Stomach (tissue), 4 donors: ENCODE measurements at regions not wholly inside any gene's neighbourhood (a gene's known extent, or its start where the extent isn't known, plus 50 kb on each side); places are given as distances from the start of the nearest gene placed in this dataset.

Experiments used
- POLR2AphosphoS5 ChIP-seq, 3 donors: sonication (generic); formaldehyde crosslinking; IDR thresholded peaks; one replicate each; pipeline ENCODE4 v1.6.1; 2016; ENCODE audit warnings: antibody characterized with exemption in 3 of 3
- TF ChIP-seq, protein P1 (sequence below), 7 experiments: fragments of 450-650 bp in 4 of 7; fragments of 200-600 bp in 3 of 7; sonication (generic) in 3 of 7; IDR thresholded peaks; one replicate each; pipeline ENCODE4 v1.5.1; 2016 to 2019; ENCODE audit warnings: antibody characterized with exemption in 7 of 7, control low read depth in 2 of 7, mild to moderate bottlenecking in 1 of 7

DNA sequence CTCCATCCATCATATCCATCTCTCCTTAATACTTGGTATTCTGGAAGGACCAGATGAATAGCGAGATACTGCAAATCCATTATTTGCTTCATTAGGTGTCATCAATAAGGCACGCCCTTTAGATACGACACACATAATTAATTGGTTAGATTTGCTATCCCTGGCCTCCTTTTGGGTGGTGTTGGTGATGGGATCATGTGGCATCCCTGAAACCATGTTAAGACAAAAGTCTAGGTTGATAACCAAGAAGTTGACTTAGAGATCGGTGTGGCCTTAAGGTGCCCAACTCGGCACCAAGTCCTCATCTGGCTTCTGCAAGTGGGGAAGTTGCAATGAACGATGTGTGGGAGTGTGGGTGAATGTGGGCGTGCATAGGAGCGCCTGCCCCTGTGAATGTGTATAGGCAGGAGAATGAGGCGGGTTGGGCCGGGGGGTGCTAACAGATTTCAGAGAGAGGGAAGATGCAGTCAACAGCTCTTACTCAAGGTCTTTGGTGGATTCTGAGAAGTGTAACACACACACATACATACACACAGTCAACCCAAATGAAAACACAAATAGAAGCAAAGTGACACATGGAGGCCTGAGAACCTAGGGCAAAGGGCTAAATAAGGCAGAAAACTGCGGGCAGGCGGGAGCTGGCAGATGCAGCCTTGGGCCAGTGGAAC, 415.7 kb upstream of the ESRRG start:
- TF ChIP-seq, protein P1, sequence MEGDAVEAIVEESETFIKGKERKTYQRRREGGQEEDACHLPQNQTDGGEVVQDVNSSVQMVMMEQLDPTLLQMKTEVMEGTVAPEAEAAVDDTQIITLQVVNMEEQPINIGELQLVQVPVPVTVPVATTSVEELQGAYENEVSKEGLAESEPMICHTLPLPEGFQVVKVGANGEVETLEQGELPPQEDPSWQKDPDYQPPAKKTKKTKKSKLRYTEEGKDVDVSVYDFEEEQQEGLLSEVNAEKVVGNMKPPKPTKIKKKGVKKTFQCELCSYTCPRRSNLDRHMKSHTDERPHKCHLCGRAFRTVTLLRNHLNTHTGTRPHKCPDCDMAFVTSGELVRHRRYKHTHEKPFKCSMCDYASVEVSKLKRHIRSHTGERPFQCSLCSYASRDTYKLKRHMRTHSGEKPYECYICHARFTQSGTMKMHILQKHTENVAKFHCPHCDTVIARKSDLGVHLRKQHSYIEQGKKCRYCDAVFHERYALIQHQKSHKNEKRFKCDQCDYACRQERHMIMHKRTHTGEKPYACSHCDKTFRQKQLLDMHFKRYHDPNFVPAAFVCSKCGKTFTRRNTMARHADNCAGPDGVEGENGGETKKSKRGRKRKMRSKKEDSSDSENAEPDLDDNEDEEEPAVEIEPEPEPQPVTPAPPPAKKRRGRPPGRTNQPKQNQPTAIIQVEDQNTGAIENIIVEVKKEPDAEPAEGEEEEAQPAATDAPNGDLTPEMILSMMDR (IDR thresholded peaks at IDR 0.05) = no peak
- TF ChIP-seq POLR2AphosphoS5 (IDR thresholded peaks at IDR 0.05) = no peak
